ENCODE measurements at regions not wholly inside any gene's neighbourhood (a gene's known extent, or its start where the extent isn't known, plus 50 kb on each side); places are given as distances from the start of the nearest gene placed in this dataset.
"Not testable (repeated sequence)": the region's sequence is repeated elsewhere in the genome, so short reads cannot be mapped to it uniquely, and the experiment has no call there.

DNA sequence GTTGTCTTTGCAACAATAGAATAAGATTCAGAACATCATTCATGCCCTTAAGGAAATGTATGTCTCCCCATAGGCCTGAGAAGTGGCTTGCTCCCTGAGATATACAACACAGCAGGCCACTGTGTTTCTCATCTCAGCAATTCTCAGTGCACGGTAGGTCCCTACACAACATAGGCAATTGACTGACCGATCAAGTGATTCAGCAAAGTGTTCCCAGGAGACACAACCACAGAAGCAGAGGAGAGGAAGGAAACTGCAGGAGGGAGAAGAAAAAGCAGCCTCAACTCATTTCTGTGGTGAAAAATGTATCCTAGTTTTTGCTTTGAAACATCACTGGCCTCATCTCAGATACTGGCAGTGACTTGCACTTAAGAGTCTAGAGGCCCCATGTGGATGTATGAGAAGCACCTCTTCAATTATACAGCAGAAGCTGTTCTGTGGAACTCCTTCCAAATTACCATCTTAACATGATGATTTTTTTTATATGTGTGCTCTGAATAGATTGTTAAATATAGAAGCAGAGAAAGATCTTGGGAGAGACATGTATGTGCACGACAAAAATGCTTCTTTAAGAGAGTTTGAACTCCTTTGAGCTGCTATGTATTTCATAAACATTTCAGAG lies 306.8 kb downstream of the XPNPEP1 start (continued):
- TF ChIP-seq, protein P1, sequence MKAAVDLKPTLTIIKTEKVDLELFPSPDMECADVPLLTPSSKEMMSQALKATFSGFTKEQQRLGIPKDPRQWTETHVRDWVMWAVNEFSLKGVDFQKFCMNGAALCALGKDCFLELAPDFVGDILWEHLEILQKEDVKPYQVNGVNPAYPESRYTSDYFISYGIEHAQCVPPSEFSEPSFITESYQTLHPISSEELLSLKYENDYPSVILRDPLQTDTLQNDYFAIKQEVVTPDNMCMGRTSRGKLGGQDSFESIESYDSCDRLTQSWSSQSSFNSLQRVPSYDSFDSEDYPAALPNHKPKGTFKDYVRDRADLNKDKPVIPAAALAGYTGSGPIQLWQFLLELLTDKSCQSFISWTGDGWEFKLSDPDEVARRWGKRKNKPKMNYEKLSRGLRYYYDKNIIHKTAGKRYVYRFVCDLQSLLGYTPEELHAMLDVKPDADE (IDR thresholded peaks at IDR 0.05): no peak
- TF ChIP-seq, protein P2, sequence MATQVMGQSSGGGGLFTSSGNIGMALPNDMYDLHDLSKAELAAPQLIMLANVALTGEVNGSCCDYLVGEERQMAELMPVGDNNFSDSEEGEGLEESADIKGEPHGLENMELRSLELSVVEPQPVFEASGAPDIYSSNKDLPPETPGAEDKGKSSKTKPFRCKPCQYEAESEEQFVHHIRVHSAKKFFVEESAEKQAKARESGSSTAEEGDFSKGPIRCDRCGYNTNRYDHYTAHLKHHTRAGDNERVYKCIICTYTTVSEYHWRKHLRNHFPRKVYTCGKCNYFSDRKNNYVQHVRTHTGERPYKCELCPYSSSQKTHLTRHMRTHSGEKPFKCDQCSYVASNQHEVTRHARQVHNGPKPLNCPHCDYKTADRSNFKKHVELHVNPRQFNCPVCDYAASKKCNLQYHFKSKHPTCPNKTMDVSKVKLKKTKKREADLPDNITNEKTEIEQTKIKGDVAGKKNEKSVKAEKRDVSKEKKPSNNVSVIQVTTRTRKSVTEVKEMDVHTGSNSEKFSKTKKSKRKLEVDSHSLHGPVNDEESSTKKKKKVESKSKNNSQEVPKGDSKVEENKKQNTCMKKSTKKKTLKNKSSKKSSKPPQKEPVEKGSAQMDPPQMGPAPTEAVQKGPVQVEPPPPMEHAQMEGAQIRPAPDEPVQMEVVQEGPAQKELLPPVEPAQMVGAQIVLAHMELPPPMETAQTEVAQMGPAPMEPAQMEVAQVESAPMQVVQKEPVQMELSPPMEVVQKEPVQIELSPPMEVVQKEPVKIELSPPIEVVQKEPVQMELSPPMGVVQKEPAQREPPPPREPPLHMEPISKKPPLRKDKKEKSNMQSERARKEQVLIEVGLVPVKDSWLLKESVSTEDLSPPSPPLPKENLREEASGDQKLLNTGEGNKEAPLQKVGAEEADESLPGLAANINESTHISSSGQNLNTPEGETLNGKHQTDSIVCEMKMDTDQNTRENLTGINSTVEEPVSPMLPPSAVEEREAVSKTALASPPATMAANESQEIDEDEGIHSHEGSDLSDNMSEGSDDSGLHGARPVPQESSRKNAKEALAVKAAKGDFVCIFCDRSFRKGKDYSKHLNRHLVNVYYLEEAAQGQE (IDR thresholded peaks at IDR 0.05; ENCODE audit: unreplicated experiment): no peak
- no peak for TF ChIP-seq STAT1 (IDR thresholded peaks at IDR 0.05; ENCODE audit: unreplicated experiment)

- H3K79me2 ChIP-seq (replicated peaks; ENCODE audit: insufficient read depth); H3F3A ChIP-seq (replicated peaks; ENCODE audit: low read depth); H3K27me3 Mint-ChIP-seq (ENCODE audit: insufficient read depth, low read depth, poor library complexity); DNase-seq (ENCODE audit: low spot score); H3K4me3 Mint-ChIP-seq; H3K27ac ChIP-seq (ENCODE audit: low read depth); H3K4me1 ChIP-seq (ENCODE audit: insufficient read depth); H3K9me2 ChIP-seq (ENCODE audit: insufficient read depth); H4K20me1 ChIP-seq (replicated peaks; ENCODE audit: insufficient read depth); H3K27ac Mint-ChIP-seq; H3K36me3 Mint-ChIP-seq (ENCODE audit: low read depth); ATAC-seq; H3K4me3 ChIP-seq; H2AFZ ChIP-seq; H3K27me3 ChIP-seq (ENCODE audit: insufficient read depth); H3K36me3 ChIP-seq (ENCODE audit: insufficient read depth); H3K4me2 ChIP-seq; H3K4me1 Mint-ChIP-seq: not testable (repeated sequence)
- H3K9me3 Mint-ChIP-seq: peaks cover 21% of the 10 kb centered on the region
Measured at GRCh38 chr10:109595356-109595755, 328.0 kb downstream of the XPNPEP1 start.

DNA sequence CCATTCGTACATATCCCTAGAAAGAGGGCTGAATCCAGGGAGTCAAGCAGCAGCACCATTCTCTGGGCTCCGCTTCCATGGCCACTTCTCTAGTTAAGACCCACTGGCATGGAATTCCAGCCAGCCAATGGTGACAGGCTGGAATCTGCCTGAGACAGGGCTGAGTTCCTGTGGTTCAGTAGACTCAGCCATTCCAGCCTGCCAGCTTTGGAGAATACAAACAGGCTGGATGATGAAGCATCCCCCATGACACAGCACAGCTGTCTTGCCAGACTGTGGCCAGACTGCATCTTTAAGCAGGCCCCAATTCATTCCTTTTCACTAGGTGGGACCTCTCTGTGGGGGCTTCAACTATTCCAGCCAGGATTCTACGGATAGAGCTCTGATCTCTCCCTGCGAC lies 329.6 kb downstream of the XPNPEP1 start:
- no peak for DNase-seq (ENCODE audit: low spot score)
- TF ChIP-seq POLR2AphosphoS5 (IDR thresholded peaks at IDR 0.05; ENCODE audit: low read depth) (no peak), NANOG (IDR thresholded peaks at IDR 0.05; ENCODE audit: borderline replicate concordance) (no peak), EZH2phosphoT487 (IDR thresholded peaks at IDR 0.05; ENCODE audit: unreplicated experiment) (no peak), ZNF331 (CRISPR knock-in tag; IDR thresholded peaks at IDR 0.05; ENCODE audit: low read depth) (no peak), EZH2 (IDR thresholded peaks at IDR 0.05; ENCODE audit: low read depth, unreplicated experiment) (no peak), STAT1 (IDR thresholded peaks at IDR 0.05; ENCODE audit: unreplicated experiment) (no peak), CREB1 (CRISPR knock-in tag; IDR thresholded peaks at IDR 0.05; ENCODE audit: low read depth) (no peak)
- TF ChIP-seq, protein P2 (IDR thresholded peaks at IDR 0.05; ENCODE audit: unreplicated experiment): no peak
- TF ChIP-seq, protein P1 (IDR thresholded peaks at IDR 0.05): no peak

More for the DNA sequence above, 329.6 kb downstream of the XPNPEP1 start:
- Histone ChIP-seq H3K4me2 (no peak overlapping the region), H3K36me3 (ENCODE audit: insufficient read depth) (no peaks in the 10 kb centered on the region), H3K9me2 (ENCODE audit: insufficient read depth) (peaks cover 3% of the 10 kb centered on the region), H2AFZ (0 out of 2 replicates have a peak overlapping the region, but pooled peaks have one; percentile 29), H3K4me3 (no peak overlapping the region), H3K27ac (ENCODE audit: low read depth) (no peak overlapping the region), H3K27me3 (ENCODE audit: insufficient read depth) (no peaks in the 10 kb centered on the region), H4K20me1 (replicated peaks; ENCODE audit: insufficient read depth) (no peaks in the 10 kb centered on the region), H3F3A (replicated peaks; ENCODE audit: low read depth) (no peaks in the 10 kb centered on the region), H3K4me1 (ENCODE audit: insufficient read depth) (no peaks in the 10 kb centered on the region), H3K79me2 (replicated peaks; ENCODE audit: insufficient read depth) (no peaks in the 10 kb centered on the region)
- ATAC-seq: no peak
- peaks cover 17% of the 10 kb centered on the region for H3K9me3 Mint-ChIP-seq
- H3K27ac Mint-ChIP-seq: no peak overlapping the region
- H3K36me3 Mint-ChIP-seq (ENCODE audit: low read depth): 0 out of 3 replicates have a peak, but pooled peaks cover 9% of the 10 kb centered on the region
- H3K4me1 Mint-ChIP-seq: no peaks in the 10 kb centered on the region; the same call in 2 of the 3 replicates
- H3K4me3 Mint-ChIP-seq: no peak overlapping the region
- H3K27me3 Mint-ChIP-seq (ENCODE audit: insufficient read depth, low read depth, poor library complexity): no peaks in the 10 kb centered on the region

Data from GM23338 (cell line).